ENCODE measurements at regions not wholly inside any gene's neighbourhood (a gene's known extent, or its start where the extent isn't known, plus 50 kb on each side); places are given as distances from the start of the nearest gene placed in this dataset.

GRCh38 chr1:213724640-213725536 lies 262.9 kb upstream of the PROX1 start:
- DNase-seq (ENCODE audit: low read depth): peak; percentile 4

GRCh38 chr1:213727853-213728592 lies 259.8 kb upstream of the PROX1 start:
- no peak for DNase-seq (ENCODE audit: low read depth)

DNA sequence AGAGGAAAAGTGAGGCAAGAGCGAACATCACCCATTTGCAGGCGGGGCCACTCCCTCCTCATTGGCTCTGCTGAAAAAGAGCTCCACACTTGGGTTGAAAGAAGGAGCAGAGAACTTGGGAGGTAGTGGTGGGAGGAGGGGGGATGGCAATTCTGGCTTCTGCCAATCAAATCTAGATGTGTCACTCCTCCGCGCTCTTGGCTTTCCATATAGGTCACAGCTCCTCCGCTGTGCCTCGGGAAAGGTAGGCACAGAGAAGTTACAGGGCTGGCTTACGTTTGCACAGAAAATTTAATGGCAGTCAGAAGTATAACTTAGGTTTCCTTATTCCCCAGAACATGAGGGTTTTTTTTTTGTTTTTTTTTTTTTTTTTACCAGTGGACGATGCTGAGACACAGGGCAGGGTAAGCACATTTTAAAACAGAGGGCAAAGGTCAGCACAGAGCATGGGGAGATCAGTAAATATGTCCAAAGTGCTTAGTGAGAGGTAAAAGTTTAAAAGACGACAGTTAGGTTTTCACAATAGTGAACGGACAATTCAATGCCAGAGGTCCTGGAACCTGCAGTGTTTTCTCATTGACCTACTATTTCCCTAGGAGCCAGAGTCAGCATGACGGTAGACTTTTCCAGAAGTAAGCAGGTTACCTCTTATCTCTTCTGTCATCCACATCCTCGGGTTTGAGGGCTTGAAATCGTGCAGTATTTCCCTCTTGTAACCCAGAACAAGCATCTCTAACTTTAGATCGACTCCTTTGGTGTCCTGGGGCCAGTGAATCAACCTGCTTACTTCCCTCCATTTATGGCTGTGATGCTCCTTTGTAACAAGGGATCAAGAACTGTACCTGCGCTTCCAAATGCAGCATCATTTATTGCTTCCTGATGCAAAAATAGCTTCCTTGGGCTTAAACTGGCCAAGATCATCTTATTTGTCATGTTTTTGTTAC lies 258.9 kb upstream of the PROX1 start:
- no peak for DNase-seq (ENCODE audit: low read depth)

- DNase-seq (ENCODE audit: low read depth): no peak
Measured at GRCh38 chr1:213733705-213734104, 254.1 kb upstream of the PROX1 start.

DNA sequence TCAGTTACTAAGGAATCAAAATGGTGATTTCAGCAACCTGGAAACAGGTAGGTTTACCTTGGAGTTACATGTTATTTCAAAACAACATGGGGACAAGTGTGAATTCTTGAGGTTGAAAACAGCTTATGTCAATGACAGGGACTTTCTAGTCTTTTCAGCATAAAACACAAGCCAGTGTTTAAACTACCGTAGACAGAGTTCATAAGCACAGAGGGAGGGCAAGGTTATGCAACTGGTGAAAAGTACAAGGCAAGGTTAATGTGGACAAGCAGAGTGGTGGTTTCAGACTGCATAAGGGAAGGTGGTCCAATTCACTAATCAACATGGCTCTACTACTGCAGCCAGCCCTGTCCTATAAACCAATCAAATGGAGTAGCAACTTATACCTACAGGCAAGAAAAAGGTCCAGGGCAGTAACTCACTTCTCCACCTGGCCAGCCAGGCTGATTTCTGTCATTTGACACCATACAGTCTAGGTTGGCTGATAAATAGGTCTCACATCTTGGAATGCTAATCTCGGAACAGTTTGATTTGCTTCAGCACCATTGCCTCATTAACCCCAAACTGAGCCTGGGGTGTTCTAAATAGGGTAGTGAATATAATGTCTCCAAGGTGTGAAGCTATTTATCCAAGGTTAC lies 250.3 kb upstream of the PROX1 start:
- DNase-seq (ENCODE audit: low read depth): no peak

DNA sequence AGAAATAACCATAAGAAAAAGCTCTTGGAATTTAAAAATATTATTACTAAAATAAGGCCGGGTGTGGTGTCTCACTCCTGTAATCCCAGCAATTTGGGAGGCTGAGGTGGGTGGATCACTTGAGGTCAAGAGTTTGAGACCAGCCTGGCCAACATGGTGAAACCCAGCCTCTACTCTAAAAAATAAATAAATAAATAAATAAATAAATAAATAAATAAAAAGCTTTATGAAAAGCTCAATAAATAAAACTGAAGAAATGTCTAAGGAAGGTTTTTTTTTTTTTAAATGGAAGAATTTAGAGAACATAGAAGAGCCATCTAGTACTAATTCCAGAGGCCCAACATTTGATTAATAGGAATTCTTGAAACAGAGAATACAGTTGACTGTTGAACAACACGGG lies 249.1 kb upstream of the PROX1 start:
- no peak for DNase-seq (ENCODE audit: low read depth)

GRCh38 chr1:213742992-213743391 lies 244.8 kb upstream of the PROX1 start:
- no peak for DNase-seq (ENCODE audit: low read depth)

GRCh38 chr1:213744780-213745179 lies 243.0 kb upstream of the PROX1 start:
- DNase-seq (ENCODE audit: low read depth): no peak

GRCh38 chr1:213745451-213745850 lies 242.3 kb upstream of the PROX1 start:
- DNase-seq (ENCODE audit: low read depth): no peak

- no peak for DNase-seq (ENCODE audit: low read depth)
Measured at GRCh38 chr1:213749558-213749957, 238.2 kb upstream of the PROX1 start.

DNA sequence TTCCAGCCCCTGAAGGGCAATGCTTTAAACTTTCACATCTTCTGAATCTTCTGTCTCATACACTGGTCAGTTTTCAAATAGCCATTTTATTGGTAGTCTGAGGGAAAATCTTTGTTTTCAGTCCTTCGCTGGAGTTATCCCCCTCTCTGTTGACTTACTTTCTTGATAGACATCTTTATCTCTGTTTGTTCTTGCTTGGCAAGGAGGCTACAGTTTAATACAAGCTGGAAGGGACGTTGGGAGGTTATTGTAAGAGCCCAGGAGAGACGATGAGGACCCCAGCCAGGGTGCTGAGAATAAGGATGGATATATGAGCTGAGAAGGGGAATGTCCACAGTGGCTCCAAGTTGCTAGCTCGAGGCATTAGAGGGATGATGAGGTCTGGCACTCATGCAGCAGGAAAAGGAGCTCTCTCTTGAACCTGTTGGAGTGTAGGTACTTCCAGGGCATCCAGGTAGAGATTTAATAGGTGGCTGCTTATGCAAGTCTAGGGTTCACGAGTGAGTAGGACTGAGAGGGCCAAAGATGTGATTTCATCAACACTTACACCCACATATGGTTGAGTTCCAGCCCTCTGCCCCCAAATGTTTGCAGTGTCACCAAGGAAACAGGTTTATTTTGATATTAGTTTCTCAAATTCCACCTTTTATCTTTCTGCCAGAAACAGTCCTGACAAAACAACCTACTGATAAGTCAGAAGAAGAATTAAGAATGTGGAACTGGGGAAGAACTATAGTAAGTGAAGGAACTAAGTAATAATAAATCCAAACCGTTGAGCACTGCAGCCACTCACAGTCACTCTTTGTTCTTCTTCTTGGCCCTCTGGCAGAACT lies 237.3 kb upstream of the PROX1 start:
- no peak for DNase-seq (ENCODE audit: low read depth)

- no peak for DNase-seq (ENCODE audit: low read depth)
Measured at GRCh38 chr1:213751064-213751397, 236.7 kb upstream of the PROX1 start.

GRCh38 chr1:213759359-213760181 lies 228.2 kb upstream of the PROX1 start:
- no peak for DNase-seq (ENCODE audit: low read depth)

DNA sequence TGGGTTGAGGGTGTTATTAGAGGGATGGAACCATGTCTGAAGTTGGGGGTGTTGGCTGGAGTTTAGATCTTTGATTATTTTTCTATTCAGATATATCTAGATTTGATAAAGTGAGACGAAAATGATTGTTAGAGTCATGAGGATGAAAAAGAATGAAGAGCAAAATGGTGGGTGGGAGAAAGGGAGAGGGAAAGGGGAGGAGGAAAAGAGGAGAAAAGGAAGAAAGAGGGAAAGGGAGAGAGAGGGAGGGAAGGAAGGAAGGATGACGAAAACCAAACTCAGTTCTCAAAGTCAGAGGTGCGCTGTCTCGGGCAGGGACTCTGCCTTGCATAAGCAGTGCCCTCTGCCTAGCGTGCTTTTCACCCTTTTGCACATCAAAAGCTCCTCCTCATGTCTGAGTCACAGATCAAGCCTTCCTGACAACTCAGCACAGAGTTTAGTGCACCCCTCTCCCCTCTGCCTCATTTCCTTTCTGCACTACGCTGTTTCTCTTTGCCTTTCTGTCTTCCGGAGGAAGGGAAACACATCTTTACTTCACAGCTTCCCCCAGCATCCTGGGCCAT lies 225.8 kb upstream of the PROX1 start:
- DNase-seq (ENCODE audit: low read depth): no peak

- no peak for DNase-seq (ENCODE audit: low read depth)
Measured at GRCh38 chr1:213767683-213768082, 220.1 kb upstream of the PROX1 start.

GRCh38 chr1:213772128-213773063 lies 215.4 kb upstream of the PROX1 start:
- no peak for DNase-seq (ENCODE audit: low read depth)

DNA sequence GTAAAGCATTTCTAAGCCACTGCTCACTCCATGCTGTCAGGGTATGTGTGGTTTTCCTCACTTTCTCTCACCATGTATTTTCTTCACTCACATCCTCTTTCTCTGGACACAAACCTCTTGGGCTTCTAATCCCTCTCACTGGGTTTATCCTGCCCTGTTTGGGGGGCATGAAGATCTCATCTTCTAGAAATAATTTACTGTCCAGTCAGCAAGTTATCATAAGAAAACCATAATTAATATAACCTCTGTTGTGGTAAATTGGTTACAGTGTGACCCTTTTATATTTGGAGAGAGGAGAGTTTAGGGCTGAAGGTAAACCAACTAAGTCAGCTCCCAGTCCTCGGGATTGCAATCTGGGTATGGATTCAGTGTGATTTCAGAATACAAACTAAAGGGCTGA lies 213.8 kb upstream of the PROX1 start:
- no peak for DNase-seq (ENCODE audit: low read depth)

- no peak for DNase-seq (ENCODE audit: low read depth)
Measured at GRCh38 chr1:213776969-213777368, 210.8 kb upstream of the PROX1 start.

GRCh38 chr1:213779228-213779627 lies 208.5 kb upstream of the PROX1 start:
- DNase-seq (ENCODE audit: low read depth): no peak

Data from iris pigment epithelial cell (primary cell).